ENCODE measurements at regions not wholly inside any gene's neighbourhood (a gene's known extent, or its start where the extent isn't known, plus 50 kb on each side); places are given as distances from the start of the nearest gene placed in this dataset.

- no peak for TF ChIP-seq CTCF (IDR thresholded peaks at IDR 0.05; ENCODE audit: low read depth, low read length, missing control alignments)
- H3K4me3 ChIP-seq (replicated peaks; ENCODE audit: low read depth, low read length) = no peak overlapping the region
- no peak for DNase-seq (ENCODE audit: extremely low read depth, low read depth)
Observed at GRCh38 chr4:178976861-178977260, 1534.6 kb upstream of the AGA start.

- no peak for TF ChIP-seq CTCF (IDR thresholded peaks at IDR 0.05; ENCODE audit: low read depth, low read length, missing control alignments)
- no peak overlapping the region for H3K4me3 ChIP-seq (replicated peaks; ENCODE audit: low read depth, low read length)
- no peak for DNase-seq (ENCODE audit: extremely low read depth, low read depth)
Observed at GRCh38 chr4:178993306-178993705, 1551.1 kb upstream of the AGA start.

GRCh38 chr4:179001918-179002317 lies 1559.7 kb upstream of the AGA start:
- no peak overlapping the region for H3K4me3 ChIP-seq (replicated peaks; ENCODE audit: low read depth, low read length)
- TF ChIP-seq CTCF (IDR thresholded peaks at IDR 0.05; ENCODE audit: low read depth, low read length, missing control alignments) = no peak
- no peak for DNase-seq (ENCODE audit: extremely low read depth, low read depth)

GRCh38 chr4:179007755-179008154 lies 1565.5 kb upstream of the AGA start:
- DNase-seq (ENCODE audit: extremely low read depth, low read depth) = no peak
- TF ChIP-seq CTCF (IDR thresholded peaks at IDR 0.05; ENCODE audit: low read depth, low read length, missing control alignments) = no peak
- no peak overlapping the region for H3K4me3 ChIP-seq (replicated peaks; ENCODE audit: low read depth, low read length)

- DNase-seq (ENCODE audit: extremely low read depth, low read depth) = no peak
- H3K4me3 ChIP-seq (replicated peaks; ENCODE audit: low read depth, low read length) = no peak overlapping the region
- TF ChIP-seq CTCF (IDR thresholded peaks at IDR 0.05; ENCODE audit: low read depth, low read length, missing control alignments) = no peak
Observed at GRCh38 chr4:179017581-179017980, 1575.3 kb upstream of the AGA start.

- no peak overlapping the region for H3K4me3 ChIP-seq (replicated peaks; ENCODE audit: low read depth, low read length)
- TF ChIP-seq CTCF (IDR thresholded peaks at IDR 0.05; ENCODE audit: low read depth, low read length, missing control alignments) = no peak
- DNase-seq (ENCODE audit: extremely low read depth, low read depth) = no peak
Observed at GRCh38 chr4:179027569-179027968, 1585.3 kb upstream of the AGA start.

- TF ChIP-seq CTCF (IDR thresholded peaks at IDR 0.05; ENCODE audit: low read depth, low read length, missing control alignments) = no peak
- no peak overlapping the region for H3K4me3 ChIP-seq (replicated peaks; ENCODE audit: low read depth, low read length)
- no peak for DNase-seq (ENCODE audit: extremely low read depth, low read depth)
Observed at GRCh38 chr4:179028321-179028720, 1586.1 kb upstream of the AGA start.

Data from HFF-Myc (cell line).